Neural progenitor cell (in vitro differentiated cells): ENCODE measurements at regions not wholly inside any gene's neighbourhood (a gene's known extent, or its start where the extent isn't known, plus 50 kb on each side); places are given as distances from the start of the nearest gene placed in this dataset.

Experiments used
- DNase-seq: peaks from one replicate; pipeline ENCODE4 v3.0.0-alpha.2; 2016; ENCODE audit warnings: low spot score
- H2AFZ ChIP-seq: fragments of 200-600 bp; sonication (generic); replicated peaks from 2 replicates; pipeline ENCODE4 v1.6.1; 2016; ENCODE audit warnings: antibody characterized with exemption
- H3F3A ChIP-seq: fragments of 200-600 bp; sonication (generic); 2 replicates; pipeline ENCODE4 v1.6.1; 2016; ENCODE audit warnings: antibody characterized with exemption, low read depth
- H3K27ac ChIP-seq: fragments of 200-600 bp; sonication (generic); 2 replicates; pipeline ENCODE4 v1.5.1; 2016; ENCODE audit warnings: mild to moderate bottlenecking
- H3K27me3 ChIP-seq: fragments of 200-600 bp; sonication (generic); 2 replicates; pipeline ENCODE4 v1.6.1; 2016; ENCODE audit warnings: mild to moderate bottlenecking, moderate library complexity
- H3K36me3 ChIP-seq: fragments of 200-600 bp; sonication (generic); 2 replicates; pipeline ENCODE4 v1.5.1; 2016
- H3K4me1 ChIP-seq: fragments of 200-600 bp; sonication (generic); 2 replicates; pipeline ENCODE4 v1.6.1; 2016; ENCODE audit warnings: mixed run types
- H3K4me2 ChIP-seq: fragments of 200-600 bp; sonication (generic); 2 replicates; pipeline ENCODE4 v1.6.1; 2016
- H3K4me3 ChIP-seq: fragments of 200-600 bp; sonication (generic); 2 replicates; pipeline ENCODE4 v1.5.1; 2016
- H3K79me2 ChIP-seq: fragments of 200-600 bp; sonication (generic); 2 replicates; pipeline ENCODE4 v1.6.1; 2016; ENCODE audit warnings: low read depth
- H3K9ac ChIP-seq: fragments of 200-600 bp; sonication (generic); 2 replicates; pipeline ENCODE4 v1.6.1; 2016
- H3K9me3 ChIP-seq: fragments of 200-600 bp; sonication (generic); 2 replicates; pipeline ENCODE4 v1.5.1; 2016; ENCODE audit warnings: low read depth
- H4K20me1 ChIP-seq: fragments of 200-600 bp; sonication (generic); 2 replicates; pipeline ENCODE4 v1.6.1; 2016; ENCODE audit warnings: low read depth
- H3K27ac Mint-ChIP-seq: 3 replicates; pipeline ENCODE4 v1.8.0; 2021; ENCODE audit warnings: mixed read lengths
- H3K27me3 Mint-ChIP-seq: 2 replicates; pipeline ENCODE4 v1.8.0; 2022; ENCODE audit warnings: low read depth, mild to moderate bottlenecking, inconsistent platforms, moderate library complexity, mixed read lengths; ENCODE audit not compliant: insufficient read depth
- H3K36me3 Mint-ChIP-seq: 3 replicates; pipeline ENCODE4 v1.8.0; 2021; ENCODE audit warnings: mixed read lengths
- H3K4me1 Mint-ChIP-seq: 3 replicates; pipeline ENCODE4 v1.8.0; 2021; ENCODE audit warnings: mixed read lengths
- H3K4me3 Mint-ChIP-seq: 3 replicates; pipeline ENCODE4 v1.8.0; 2021; ENCODE audit warnings: mild to moderate bottlenecking, moderate library complexity, mixed read lengths
- H3K9me3 Mint-ChIP-seq: 3 replicates; pipeline ENCODE4 v1.8.0; 2020; ENCODE audit warnings: mixed read lengths
- EZH2 ChIP-seq: fragments of 200-600 bp; sonication (generic); IDR thresholded peaks from 2 replicates; pipeline ENCODE4 v1.6.1; 2017; ENCODE audit warnings: antibody characterized with exemption, mild to moderate bottlenecking, moderate library complexity
- EZH2phosphoT487 ChIP-seq: fragments of 200-600 bp; sonication (generic); IDR thresholded peaks from 2 replicates; pipeline ENCODE4 v1.6.1; 2017; ENCODE audit warnings: antibody characterized with exemption
- TF ChIP-seq, protein P1 (sequence below): fragments of 200-600 bp; sonication (generic); IDR thresholded peaks from 2 replicates; pipeline ENCODE4 v1.5.1; 2017; ENCODE audit warnings: antibody characterized with exemption, mild to moderate bottlenecking

DNA sequence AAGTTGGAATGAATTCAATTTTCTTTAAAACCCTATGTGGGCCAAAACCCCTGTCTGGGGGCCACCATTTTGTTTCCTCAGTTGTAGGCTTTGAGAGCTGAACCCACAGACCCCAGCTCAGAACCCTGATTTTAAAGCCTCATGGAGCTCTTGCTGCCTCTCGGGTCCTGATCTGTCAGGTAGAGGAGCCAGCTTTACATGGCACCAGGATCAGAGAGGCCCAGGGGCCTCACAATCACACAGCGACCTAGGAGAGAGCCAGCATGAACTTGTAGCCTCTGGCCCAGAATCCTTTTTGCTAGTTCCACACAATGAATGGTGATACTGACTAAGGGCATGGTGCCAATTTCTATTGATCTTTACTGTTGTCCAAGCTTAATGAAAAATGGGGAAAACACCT, 84.3 kb upstream of the SORCS3 start:
- H3F3A ChIP-seq, result no peaks in the 10 kb centered on the region
- Mint-ChIP-seq H3K36me3 (no peaks in the 10 kb centered on the region), H3K9me3 (no peaks in the 10 kb centered on the region), H3K4me3 (no peak overlapping the region), H3K4me1 (no peaks in the 10 kb centered on the region), H3K27me3 (peaks cover 5% of the 10 kb centered on the region), H3K27ac (no peak overlapping the region)
- H3K27me3 ChIP-seq, result no peaks in the 10 kb centered on the region
- H3K4me2 ChIP-seq, result no peak overlapping the region
- H3K36me3 ChIP-seq, result no peaks in the 10 kb centered on the region
- TF ChIP-seq, protein P1, sequence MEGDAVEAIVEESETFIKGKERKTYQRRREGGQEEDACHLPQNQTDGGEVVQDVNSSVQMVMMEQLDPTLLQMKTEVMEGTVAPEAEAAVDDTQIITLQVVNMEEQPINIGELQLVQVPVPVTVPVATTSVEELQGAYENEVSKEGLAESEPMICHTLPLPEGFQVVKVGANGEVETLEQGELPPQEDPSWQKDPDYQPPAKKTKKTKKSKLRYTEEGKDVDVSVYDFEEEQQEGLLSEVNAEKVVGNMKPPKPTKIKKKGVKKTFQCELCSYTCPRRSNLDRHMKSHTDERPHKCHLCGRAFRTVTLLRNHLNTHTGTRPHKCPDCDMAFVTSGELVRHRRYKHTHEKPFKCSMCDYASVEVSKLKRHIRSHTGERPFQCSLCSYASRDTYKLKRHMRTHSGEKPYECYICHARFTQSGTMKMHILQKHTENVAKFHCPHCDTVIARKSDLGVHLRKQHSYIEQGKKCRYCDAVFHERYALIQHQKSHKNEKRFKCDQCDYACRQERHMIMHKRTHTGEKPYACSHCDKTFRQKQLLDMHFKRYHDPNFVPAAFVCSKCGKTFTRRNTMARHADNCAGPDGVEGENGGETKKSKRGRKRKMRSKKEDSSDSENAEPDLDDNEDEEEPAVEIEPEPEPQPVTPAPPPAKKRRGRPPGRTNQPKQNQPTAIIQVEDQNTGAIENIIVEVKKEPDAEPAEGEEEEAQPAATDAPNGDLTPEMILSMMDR, result no peak
- TF ChIP-seq EZH2phosphoT487 (no peak), EZH2 (no peak)
- H3K9ac ChIP-seq, result no peak overlapping the region
- H3K27ac ChIP-seq, result no peak overlapping the region
- no peaks in the 10 kb centered on the region for H3K79me2 ChIP-seq
- DNase-seq, result no peak
- no peaks in the 10 kb centered on the region for H3K9me3 ChIP-seq
- H2AFZ ChIP-seq, result no peak overlapping the region
- no peaks in the 10 kb centered on the region for H4K20me1 ChIP-seq
- H3K4me1 ChIP-seq, result no peaks in the 10 kb centered on the region
- no peak overlapping the region for H3K4me3 ChIP-seq

DNA sequence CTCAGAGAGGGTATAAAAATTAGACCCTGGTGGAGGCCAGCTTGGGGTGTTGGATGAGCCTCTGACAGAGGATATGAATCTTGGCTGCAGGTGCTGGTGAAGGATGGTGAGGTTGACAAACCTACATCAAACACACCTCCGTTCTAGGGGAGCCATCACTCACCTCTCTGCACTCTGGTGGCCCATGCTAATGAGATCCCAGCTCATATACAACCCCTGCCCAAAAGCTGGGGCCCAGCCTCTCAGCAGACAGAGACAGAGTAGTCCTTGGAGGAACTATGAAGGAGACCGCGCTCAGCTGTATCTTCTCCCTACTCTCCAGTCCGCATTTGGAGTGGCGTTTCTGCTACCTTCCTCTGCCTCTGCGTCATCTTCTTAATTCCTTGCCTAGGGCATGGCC, 83.1 kb upstream of the SORCS3 start:
- no peak for DNase-seq
- H3K27me3 Mint-ChIP-seq, result peaks cover 5% of the 10 kb centered on the region
- Histone ChIP-seq H3K4me3 (no peak overlapping the region), H3K4me1 (peaks cover 5% of the 10 kb centered on the region), H3K36me3 (no peaks in the 10 kb centered on the region), H3K79me2 (no peaks in the 10 kb centered on the region), H4K20me1 (no peaks in the 10 kb centered on the region), H2AFZ (no peak overlapping the region), H3K27ac (no peak overlapping the region), H3K9ac (no peak overlapping the region), H3K9me3 (no peaks in the 10 kb centered on the region), H3K4me2 (no peak overlapping the region), H3K27me3 (no peaks in the 10 kb centered on the region), H3F3A (no peaks in the 10 kb centered on the region)
- H3K9me3 Mint-ChIP-seq, result no peaks in the 10 kb centered on the region
- no peak overlapping the region for H3K27ac Mint-ChIP-seq
- H3K36me3 Mint-ChIP-seq, result no peaks in the 10 kb centered on the region
- H3K4me1 Mint-ChIP-seq, result no peaks in the 10 kb centered on the region
- H3K4me3 Mint-ChIP-seq, result no peak overlapping the region
- TF ChIP-seq, protein P1, result no peak
- TF ChIP-seq EZH2 (no peak), EZH2phosphoT487 (no peak)

DNA sequence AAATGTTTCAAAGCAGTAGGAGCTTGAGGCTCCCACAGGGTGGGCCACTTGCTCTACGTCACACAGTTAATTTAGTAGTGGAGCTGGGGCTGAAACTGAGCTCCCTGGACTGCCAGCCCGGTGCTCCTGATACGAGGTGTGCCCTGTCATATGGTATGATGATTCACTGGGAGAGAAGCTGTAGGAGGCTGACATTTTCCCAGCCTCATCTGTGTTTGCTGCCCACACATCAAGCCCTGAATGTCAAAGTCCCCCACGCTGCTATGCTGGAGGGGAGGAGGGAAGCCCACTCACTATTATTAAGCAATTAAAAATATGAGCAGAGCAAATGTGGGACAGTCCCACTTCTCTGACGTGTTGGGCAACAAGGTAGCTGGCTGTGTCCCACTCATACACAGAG, 81.2 kb upstream of the SORCS3 start:
- Histone ChIP-seq H2AFZ (no peak overlapping the region), H3K4me3 (no peak overlapping the region), H3K4me2 (no peak overlapping the region), H3K9ac (no peak overlapping the region), H4K20me1 (no peaks in the 10 kb centered on the region), H3K79me2 (no peaks in the 10 kb centered on the region), H3K27me3 (no peaks in the 10 kb centered on the region), H3K27ac (no peak overlapping the region), H3K36me3 (no peaks in the 10 kb centered on the region), H3K4me1 (peaks cover 6% of the 10 kb centered on the region), H3K9me3 (no peaks in the 10 kb centered on the region), H3F3A (no peaks in the 10 kb centered on the region)
- no peaks in the 10 kb centered on the region for H3K4me1 Mint-ChIP-seq
- no peak overlapping the region for H3K4me3 Mint-ChIP-seq
- H3K27me3 Mint-ChIP-seq, result peaks cover 5% of the 10 kb centered on the region
- TF ChIP-seq, protein P1, result no peak
- TF ChIP-seq EZH2phosphoT487 (no peak), EZH2 (no peak)
- no peaks in the 10 kb centered on the region for H3K9me3 Mint-ChIP-seq
- H3K27ac Mint-ChIP-seq, result no peak overlapping the region
- DNase-seq, result no peak
- no peaks in the 10 kb centered on the region for H3K36me3 Mint-ChIP-seq

DNA sequence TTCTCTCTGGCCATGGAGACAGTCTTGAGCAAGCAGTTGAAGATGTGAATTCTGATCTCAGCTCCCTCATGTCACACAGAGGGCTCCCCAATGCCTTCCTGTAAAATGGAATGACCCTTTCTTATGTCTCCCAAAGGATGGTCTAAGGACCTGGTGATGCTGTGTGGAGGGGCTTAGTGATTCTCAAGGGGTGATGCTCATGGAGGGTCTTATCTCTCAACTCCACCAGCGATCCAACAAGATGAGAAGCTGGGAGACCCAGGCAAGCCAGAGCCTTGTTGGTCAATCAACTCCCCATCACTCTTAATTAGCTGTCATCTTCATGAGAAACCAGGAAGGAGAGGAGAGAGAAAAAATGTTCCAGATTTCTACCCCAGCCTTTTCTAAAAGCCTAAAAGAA, 78.0 kb upstream of the SORCS3 start:
- no peak overlapping the region for H3K9ac ChIP-seq
- no peaks in the 10 kb centered on the region for H3K27me3 ChIP-seq
- H3K4me2 ChIP-seq, result no peak overlapping the region
- Mint-ChIP-seq H3K27ac (no peak overlapping the region), H3K36me3 (no peaks in the 10 kb centered on the region), H3K27me3 (peaks cover 2% of the 10 kb centered on the region), H3K4me3 (no peak overlapping the region), H3K4me1 (no peaks in the 10 kb centered on the region), H3K9me3 (peaks cover 3% of the 10 kb centered on the region)
- H3K36me3 ChIP-seq, result no peaks in the 10 kb centered on the region
- no peak for DNase-seq
- H3F3A ChIP-seq, result no peaks in the 10 kb centered on the region
- no peak overlapping the region for H3K27ac ChIP-seq
- H3K9me3 ChIP-seq, result no peaks in the 10 kb centered on the region
- no peaks in the 10 kb centered on the region for H3K79me2 ChIP-seq
- peaks cover 6% of the 10 kb centered on the region for H3K4me1 ChIP-seq
- TF ChIP-seq, protein P1, result no peak
- TF ChIP-seq EZH2phosphoT487 (no peak), EZH2 (no peak)
- H3K4me3 ChIP-seq, result no peak overlapping the region
- H2AFZ ChIP-seq, result no peak overlapping the region
- H4K20me1 ChIP-seq, result no peaks in the 10 kb centered on the region
